ENCODE measurements at regions not wholly inside any gene's neighbourhood (a gene's known extent, or its start where the extent isn't known, plus 50 kb on each side); places are given as distances from the start of the nearest gene placed in this dataset.

DNA sequence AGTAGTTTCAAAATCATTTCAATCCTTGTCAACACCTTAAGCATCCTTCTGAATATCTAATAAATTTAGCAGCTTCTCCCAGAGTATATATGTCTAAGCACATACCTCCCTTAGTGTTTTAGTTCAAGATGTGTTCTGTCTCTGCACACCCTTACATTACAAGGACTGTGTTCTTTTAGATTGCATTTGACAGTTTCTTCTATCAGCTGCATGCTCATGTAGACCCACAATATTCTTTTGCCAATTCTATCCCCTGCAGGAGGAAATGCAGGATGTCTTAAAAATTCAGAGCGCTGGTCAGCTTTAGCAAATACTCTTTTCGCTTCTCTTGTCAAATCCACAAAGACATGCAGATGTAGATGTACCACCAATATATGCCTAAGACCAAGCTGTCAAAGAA is 145.8 kb upstream of the SLC30A5 start:
- POLR2A ChIA-PET: no interaction called here
- in situ Hi-C loops (cut with MboI) (no loop called here), intact Hi-C loops (cut with micrococcal nuclease) (no loop called here)
- Histone ChIP-seq H3K79me2 (ENCODE audit: control insufficient read depth, insufficient read depth, low read length) (no peaks in the 10 kb centered on the region), H3K9me3 (replicated peaks; ENCODE audit: control insufficient read depth, insufficient read depth, low read depth, low read length) (no peaks in the 10 kb centered on the region), H3K4me3 (no peak overlapping the region), H3K9me1 (ENCODE audit: control insufficient read depth, insufficient read depth, low read length) (no peaks in the 10 kb centered on the region), H3K4me1 (replicated peaks in 1 of 2; ENCODE audit: control insufficient read depth in 2 of 2, insufficient read depth in 2 of 2, low read length in 2 of 2) (no peaks in the 10 kb centered on the region; a peak in 1 of 5 replicates), H3K27ac (ENCODE audit: extremely low read depth, low read depth, low read length) (no peak overlapping the region), H3K36me3 (ENCODE audit: control insufficient read depth, insufficient read depth, low read length) (no peaks in the 10 kb centered on the region), H3K27me3 (ENCODE audit: control insufficient read depth in 2 of 2, insufficient read depth in 2 of 2, low read length in 2 of 2) (peaks cover 7 to 15% of the 10 kb centered on the region in 2 experiments; a peak in 4 of 5 replicates), H4K20me1 (replicated peaks; ENCODE audit: control insufficient read depth, insufficient read depth, low read length) (no peaks in the 10 kb centered on the region), H3K9ac (ENCODE audit: insufficient read depth in 1 of 2, low read depth in 2 of 2, low read length in 2 of 2) (no peak overlapping the region), H3K4me2 (ENCODE audit: insufficient read depth, low read length) (no peak overlapping the region), H2AFZ (ENCODE audit: low read depth, low read length) (no peak overlapping the region)
- ATAC-seq: no peak
- TF ChIP-seq MBD2 (IDR thresholded peaks at IDR 0.05; ENCODE audit: borderline replicate concordance, low read depth) (no peak), BRD4 (IDR thresholded peaks at IDR 0.05) (no peak), ARID3A (IDR thresholded peaks at IDR 0.05; ENCODE audit: borderline replicate concordance, low read depth, low read length) (no peak)
- TF ChIP-seq, protein P1, sequence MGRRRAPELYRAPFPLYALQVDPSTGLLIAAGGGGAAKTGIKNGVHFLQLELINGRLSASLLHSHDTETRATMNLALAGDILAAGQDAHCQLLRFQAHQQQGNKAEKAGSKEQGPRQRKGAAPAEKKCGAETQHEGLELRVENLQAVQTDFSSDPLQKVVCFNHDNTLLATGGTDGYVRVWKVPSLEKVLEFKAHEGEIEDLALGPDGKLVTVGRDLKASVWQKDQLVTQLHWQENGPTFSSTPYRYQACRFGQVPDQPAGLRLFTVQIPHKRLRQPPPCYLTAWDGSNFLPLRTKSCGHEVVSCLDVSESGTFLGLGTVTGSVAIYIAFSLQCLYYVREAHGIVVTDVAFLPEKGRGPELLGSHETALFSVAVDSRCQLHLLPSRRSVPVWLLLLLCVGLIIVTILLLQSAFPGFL (CRISPR knock-in tag; IDR thresholded peaks at IDR 0.05): no peak
- BruUV-seq (replicated peaks): no TSS peak
- FAIRE-seq: no peak
- whole genome bisulfite sequencing (ENCODE audit: insufficient coverage, low coverage, missing lambda C conversion rate): 0% methylated on average over 2 of the region's 2 CpGs
- CTCF ChIA-PET (ENCODE audit: low intra/inter-chr PET ratio): no interaction called here
- DNase-seq (ENCODE audit: extremely low read depth in 1 of 4, low spot score in 3 of 4): no peak

Data from K562 (cell line).